Neural cell (in vitro differentiated cells): ENCODE measurements at regions not wholly inside any gene's neighbourhood (a gene's known extent, or its start where the extent isn't known, plus 50 kb on each side); places are given as distances from the start of the nearest gene placed in this dataset.

Experiments
- H2AFZ ChIP-seq: fragments of 200-600, 300-800 bp; sonication (generic), shearing (Covaris generic); 2 replicates; pipeline ENCODE4 v1.6.0; 2014; ENCODE audit warnings: low read depth, mild to moderate bottlenecking, antibody characterized with exemption, low read length, moderate library complexity
- H3F3A ChIP-seq: fragments of 200-600 bp; shearing (Covaris generic); 2 replicates; pipeline ENCODE4 v1.6.1; 2016; ENCODE audit warnings: mild to moderate bottlenecking, moderate library complexity, mixed read lengths, antibody characterized with exemption, low read length; ENCODE audit not compliant: insufficient read depth, poor library complexity, severe bottlenecking
- H3K27ac ChIP-seq: fragments of 200-600, 300-800 bp; sonication (generic), shearing (Covaris generic); 2 replicates; pipeline ENCODE4 v1.5.1; 2014; ENCODE audit warnings: mild to moderate bottlenecking, low read length, moderate library complexity
- H3K27me3 ChIP-seq: fragments of 300-800, 200-600 bp; sonication (generic), shearing (Covaris generic); 2 replicates; pipeline ENCODE4 v1.6.0; 2014; ENCODE audit warnings: mild to moderate bottlenecking, low read depth, low read length, moderate library complexity; ENCODE audit not compliant: insufficient read depth
- H3K36me3 ChIP-seq: fragments of 300-800, 200-600 bp; sonication (generic), shearing (Covaris generic); 2 replicates; pipeline ENCODE4 v1.5.1; 2014; ENCODE audit warnings: mild to moderate bottlenecking, antibody characterized with exemption, low read length, moderate library complexity; ENCODE audit not compliant: insufficient read depth
- H3K4me2 ChIP-seq: fragments of 300-800, 200-600 bp; sonication (generic), shearing (Covaris generic); 2 replicates; pipeline ENCODE4 v1.6.0; 2014; ENCODE audit warnings: mild to moderate bottlenecking, low read length
- H3K4me3 ChIP-seq: fragments of 300-800, 200-600 bp; sonication (generic), shearing (Covaris generic); 2 replicates; pipeline ENCODE4 v1.5.1; 2014; ENCODE audit warnings: mild to moderate bottlenecking, low read length, moderate library complexity
- H3K79me2 ChIP-seq: fragments of 200-600 bp; shearing (Covaris generic); replicated peaks from 2 replicates; pipeline ENCODE4 v1.6.0; 2014; ENCODE audit warnings: mild to moderate bottlenecking, low read length, moderate library complexity; ENCODE audit not compliant: insufficient read depth
- H3K9ac ChIP-seq: fragments of 300-800, 200-600 bp; sonication (generic), shearing (Covaris generic); 2 replicates; pipeline ENCODE4 v1.6.1; 2016; ENCODE audit warnings: mild to moderate bottlenecking, low read length, mixed read lengths
- H3K9me2 ChIP-seq: fragments of 200-600 bp; shearing (Covaris generic); 2 replicates; pipeline ENCODE4 v1.6.1; 2016; ENCODE audit warnings: mild to moderate bottlenecking, low read length, mixed read lengths; ENCODE audit not compliant: insufficient read depth
- H3K9me3 ChIP-seq: fragments of 200-600, 300-800 bp; sonication (generic), shearing (Covaris generic); 2 replicates; pipeline ENCODE4 v1.6.1; 2016; ENCODE audit warnings: mild to moderate bottlenecking, mixed run types, low read length, moderate library complexity, mixed read lengths
- H4K20me1 ChIP-seq: fragments of 200-600 bp; shearing (Covaris generic); 2 replicates; pipeline ENCODE4 v1.6.1; 2016; ENCODE audit warnings: mild to moderate bottlenecking, mixed run types; ENCODE audit not compliant: insufficient read depth
- EP300 ChIP-seq: fragments of 450-650 bp; conservative IDR thresholded peaks from 2 replicates; pipeline ENCODE4 v1.6.1; 2014; ENCODE audit warnings: antibody characterized with exemption, mild to moderate bottlenecking, moderate library complexity; ENCODE audit not compliant: poor library complexity, severe bottlenecking
- EZH2 ChIP-seq: fragments of 200-600, 300-800 bp; shearing (Covaris generic), sonication (generic); IDR thresholded peaks from 2 replicates; pipeline ENCODE4 v1.6.1; 2014; ENCODE audit warnings: antibody characterized with exemption, low read length, borderline replicate concordance, mild to moderate bottlenecking; ENCODE audit not compliant: insufficient read depth, poor library complexity, severe bottlenecking
- MXI1 ChIP-seq: fragments of 450-650 bp; conservative IDR thresholded peaks from 2 replicates; pipeline ENCODE4 v1.6.1; 2014; ENCODE audit warnings: antibody characterized with exemption, mild to moderate bottlenecking; ENCODE audit not compliant: poor library complexity, severe bottlenecking
- POLR2AphosphoS5 ChIP-seq: IDR thresholded peaks from 2 replicates; pipeline ENCODE4 v1.6.1; 2012
- RAD21 ChIP-seq: fragments of 450-650 bp; conservative IDR thresholded peaks from 2 replicates; pipeline ENCODE4 v1.6.1; 2014; ENCODE audit warnings: antibody characterized with exemption, mild to moderate bottlenecking, moderate library complexity
- SMC3 ChIP-seq: fragments of 450-650 bp; conservative IDR thresholded peaks from 2 replicates; pipeline ENCODE4 v1.6.1; 2014; ENCODE audit warnings: antibody characterized with exemption, mild to moderate bottlenecking, moderate library complexity; ENCODE audit not compliant: poor library complexity
- TAF1 ChIP-seq: IDR thresholded peaks from 2 replicates; pipeline ENCODE4 v1.6.1; 2012; ENCODE audit warnings: low read depth
- TF ChIP-seq, protein P1 (sequence below): fragments of 450-650 bp; IDR thresholded peaks from 2 replicates; pipeline ENCODE4 v1.5.1; 2014; ENCODE audit warnings: antibody characterized with exemption, mild to moderate bottlenecking, moderate library complexity; ENCODE audit not compliant: poor library complexity, severe bottlenecking
- TF ChIP-seq, protein P2 (sequence below): IDR thresholded peaks from 2 replicates; pipeline ENCODE4 v1.6.1; 2012; ENCODE audit warnings: borderline replicate concordance

DNA sequence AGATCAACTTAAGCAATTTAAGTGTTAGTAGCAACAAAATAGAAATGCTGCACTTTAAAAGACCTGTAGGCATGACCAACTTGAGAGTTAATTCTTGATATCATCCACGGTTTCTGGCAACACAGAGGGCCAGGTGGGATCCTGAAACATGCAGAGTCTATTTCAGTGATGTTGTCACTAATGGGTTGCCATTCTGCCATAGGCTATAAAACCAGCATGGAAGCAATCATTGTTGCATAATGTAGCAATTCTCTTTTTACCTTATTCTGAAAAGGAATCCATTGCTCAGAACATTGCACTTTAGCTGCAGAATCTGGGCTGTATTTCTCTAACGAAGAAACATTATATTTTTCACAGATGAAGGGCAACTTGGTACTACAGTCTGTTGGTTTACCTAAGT, 53.9 kb upstream of the CD302 start:
- no peaks in the 10 kb centered on the region for H3F3A ChIP-seq
- no peaks in the 10 kb centered on the region for H3K36me3 ChIP-seq
- H3K79me2 ChIP-seq, result no peaks in the 10 kb centered on the region
- H3K4me3 ChIP-seq, result no peak overlapping the region
- H3K27me3 ChIP-seq, result no peaks in the 10 kb centered on the region
- H2AFZ ChIP-seq, result no peak overlapping the region
- TF ChIP-seq POLR2AphosphoS5, result no peak
- TF ChIP-seq, protein P1, sequence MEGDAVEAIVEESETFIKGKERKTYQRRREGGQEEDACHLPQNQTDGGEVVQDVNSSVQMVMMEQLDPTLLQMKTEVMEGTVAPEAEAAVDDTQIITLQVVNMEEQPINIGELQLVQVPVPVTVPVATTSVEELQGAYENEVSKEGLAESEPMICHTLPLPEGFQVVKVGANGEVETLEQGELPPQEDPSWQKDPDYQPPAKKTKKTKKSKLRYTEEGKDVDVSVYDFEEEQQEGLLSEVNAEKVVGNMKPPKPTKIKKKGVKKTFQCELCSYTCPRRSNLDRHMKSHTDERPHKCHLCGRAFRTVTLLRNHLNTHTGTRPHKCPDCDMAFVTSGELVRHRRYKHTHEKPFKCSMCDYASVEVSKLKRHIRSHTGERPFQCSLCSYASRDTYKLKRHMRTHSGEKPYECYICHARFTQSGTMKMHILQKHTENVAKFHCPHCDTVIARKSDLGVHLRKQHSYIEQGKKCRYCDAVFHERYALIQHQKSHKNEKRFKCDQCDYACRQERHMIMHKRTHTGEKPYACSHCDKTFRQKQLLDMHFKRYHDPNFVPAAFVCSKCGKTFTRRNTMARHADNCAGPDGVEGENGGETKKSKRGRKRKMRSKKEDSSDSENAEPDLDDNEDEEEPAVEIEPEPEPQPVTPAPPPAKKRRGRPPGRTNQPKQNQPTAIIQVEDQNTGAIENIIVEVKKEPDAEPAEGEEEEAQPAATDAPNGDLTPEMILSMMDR, result no peak
- TF ChIP-seq, protein P2, sequence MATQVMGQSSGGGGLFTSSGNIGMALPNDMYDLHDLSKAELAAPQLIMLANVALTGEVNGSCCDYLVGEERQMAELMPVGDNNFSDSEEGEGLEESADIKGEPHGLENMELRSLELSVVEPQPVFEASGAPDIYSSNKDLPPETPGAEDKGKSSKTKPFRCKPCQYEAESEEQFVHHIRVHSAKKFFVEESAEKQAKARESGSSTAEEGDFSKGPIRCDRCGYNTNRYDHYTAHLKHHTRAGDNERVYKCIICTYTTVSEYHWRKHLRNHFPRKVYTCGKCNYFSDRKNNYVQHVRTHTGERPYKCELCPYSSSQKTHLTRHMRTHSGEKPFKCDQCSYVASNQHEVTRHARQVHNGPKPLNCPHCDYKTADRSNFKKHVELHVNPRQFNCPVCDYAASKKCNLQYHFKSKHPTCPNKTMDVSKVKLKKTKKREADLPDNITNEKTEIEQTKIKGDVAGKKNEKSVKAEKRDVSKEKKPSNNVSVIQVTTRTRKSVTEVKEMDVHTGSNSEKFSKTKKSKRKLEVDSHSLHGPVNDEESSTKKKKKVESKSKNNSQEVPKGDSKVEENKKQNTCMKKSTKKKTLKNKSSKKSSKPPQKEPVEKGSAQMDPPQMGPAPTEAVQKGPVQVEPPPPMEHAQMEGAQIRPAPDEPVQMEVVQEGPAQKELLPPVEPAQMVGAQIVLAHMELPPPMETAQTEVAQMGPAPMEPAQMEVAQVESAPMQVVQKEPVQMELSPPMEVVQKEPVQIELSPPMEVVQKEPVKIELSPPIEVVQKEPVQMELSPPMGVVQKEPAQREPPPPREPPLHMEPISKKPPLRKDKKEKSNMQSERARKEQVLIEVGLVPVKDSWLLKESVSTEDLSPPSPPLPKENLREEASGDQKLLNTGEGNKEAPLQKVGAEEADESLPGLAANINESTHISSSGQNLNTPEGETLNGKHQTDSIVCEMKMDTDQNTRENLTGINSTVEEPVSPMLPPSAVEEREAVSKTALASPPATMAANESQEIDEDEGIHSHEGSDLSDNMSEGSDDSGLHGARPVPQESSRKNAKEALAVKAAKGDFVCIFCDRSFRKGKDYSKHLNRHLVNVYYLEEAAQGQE, result no peak
- TF ChIP-seq TAF1, result no peak
- no peak for TF ChIP-seq EP300
- TF ChIP-seq EZH2, result no peak
- no peak for TF ChIP-seq MXI1
- TF ChIP-seq SMC3, result no peak
- TF ChIP-seq RAD21, result no peak
- H3K4me2 ChIP-seq, result no peak overlapping the region
- no peak overlapping the region for H3K27ac ChIP-seq
- H3K9me2 ChIP-seq, result no peaks in the 10 kb centered on the region
- H4K20me1 ChIP-seq, result no peaks in the 10 kb centered on the region
- H3K9me3 ChIP-seq, result no peaks in the 10 kb centered on the region
- no peak overlapping the region for H3K9ac ChIP-seq

DNA sequence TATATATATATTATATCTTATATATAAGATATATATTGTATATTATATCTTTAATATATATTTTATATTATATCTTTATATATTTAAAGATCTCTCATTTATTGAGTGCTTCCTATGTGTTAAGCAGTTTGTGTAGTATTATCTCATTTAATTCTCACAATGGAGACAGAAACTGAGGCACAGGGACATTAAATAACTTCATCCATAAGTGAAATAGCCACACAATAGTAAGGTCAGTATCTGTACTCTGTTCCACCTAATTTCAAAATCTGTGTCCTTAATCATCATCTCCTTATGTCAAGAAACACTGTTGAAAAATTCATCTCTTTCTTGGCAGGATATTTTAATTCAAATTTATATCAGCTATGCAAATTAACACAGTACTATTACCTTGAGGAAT, 52.8 kb upstream of the CD302 start:
- H3K9ac ChIP-seq, result no peak overlapping the region
- no peaks in the 10 kb centered on the region for H3K79me2 ChIP-seq
- no peaks in the 10 kb centered on the region for H3K9me2 ChIP-seq
- TF ChIP-seq EP300 (no peak), TAF1 (no peak), POLR2AphosphoS5 (no peak), SMC3 (no peak), EZH2 (no peak), RAD21 (no peak), MXI1 (no peak)
- TF ChIP-seq, protein P2, result no peak
- TF ChIP-seq, protein P1, result no peak
- no peak overlapping the region for H3K4me3 ChIP-seq
- H2AFZ ChIP-seq, result no peak overlapping the region
- H3K27me3 ChIP-seq, result no peaks in the 10 kb centered on the region
- no peaks in the 10 kb centered on the region for H3K9me3 ChIP-seq
- H3K36me3 ChIP-seq, result no peaks in the 10 kb centered on the region
- no peaks in the 10 kb centered on the region for H4K20me1 ChIP-seq
- no peaks in the 10 kb centered on the region for H3F3A ChIP-seq
- H3K4me2 ChIP-seq, result no peak overlapping the region
- H3K27ac ChIP-seq, result no peak overlapping the region
